IMR-90 (cell line): ENCODE measurements at regions not wholly inside any gene's neighbourhood (a gene's known extent, or its start where the extent isn't known, plus 50 kb on each side); places are given as distances from the start of the nearest gene placed in this dataset.

Experiments
- ATAC-seq: fragments of 200-7000 bp; cut with Tn5 transposase; 2 replicates; pipeline ENCODE4 v1.9.1; 2020; ENCODE audit warnings: low read depth, mild to moderate bottlenecking, moderate library complexity
- BruUV-seq: library from RNA; stranded (reverse); fragments of 400-500 nt; replicated peaks from 2 replicates; lab custom pipeline; 2021; lab: Mats Ljungman, UMichigan
- CTCF ChIA-PET: fragments of 300-600 bp; formaldehyde crosslinking; extraction: SDS; loops from one replicate; lab custom pipeline; 2021; ENCODE audit warnings: antibody characterized with exemption; lab: Yijun Ruan, JAX
- POLR2A ChIA-PET: fragments of 300-600 bp; sonication (Branson Sonifier 250); formaldehyde crosslinking; loops from one replicate; lab custom pipeline; 2022; ENCODE audit warnings: antibody characterized with exemption; ENCODE audit not compliant: unreplicated experiment; lab: Charles Lee
- DNase-seq: peaks from one replicate; pipeline ENCODE4 v3.0.0; 2013
- H2AFZ ChIP-seq: replicated peaks from 2 replicates; pipeline ENCODE3; 2013; ENCODE audit warnings: low read length, mild to moderate bottlenecking; ENCODE audit not compliant: poor library complexity
- H2AK5ac ChIP-seq: 2 replicates; pipeline ENCODE4 v1.6.1; 2013; ENCODE audit warnings: low read depth, low read length, inconsistent platforms
- H2AK9ac ChIP-seq: replicated peaks from 2 replicates; pipeline ENCODE3; 2013; ENCODE audit warnings: mild to moderate bottlenecking, low read depth, low read length, moderate library complexity; ENCODE audit not compliant: poor library complexity
- H2BK120ac ChIP-seq: 2 replicates; pipeline ENCODE4 v1.6.1; 2013; ENCODE audit warnings: low read depth, low read length, inconsistent platforms
- H2BK15ac ChIP-seq: 3 replicates; pipeline ENCODE4 v1.6.1; 2013; ENCODE audit warnings: low read depth, low read length, inconsistent platforms
- H2BK20ac ChIP-seq: 2 replicates; pipeline ENCODE4 v1.6.1; 2013; ENCODE audit warnings: low read depth, mild to moderate bottlenecking, inconsistent platforms, low read length, moderate library complexity
- H2BK5ac ChIP-seq: 2 replicates; pipeline ENCODE4 v1.6.1; 2013; ENCODE audit warnings: mild to moderate bottlenecking, low read depth, low read length, inconsistent platforms; ENCODE audit not compliant: poor library complexity, severe bottlenecking
- H3K14ac ChIP-seq: replicated peaks from 2 replicates; pipeline ENCODE4 v1.6.1; 2013; ENCODE audit warnings: low read depth, low read length, inconsistent platforms
- H3K18ac ChIP-seq: 2 replicates; pipeline ENCODE4 v1.6.1; 2013; ENCODE audit warnings: low read depth, low read length, control low read depth
- H3K23ac ChIP-seq: 2 replicates; pipeline ENCODE4 v1.6.1; 2013; ENCODE audit warnings: low read depth, low read length, inconsistent platforms
- H3K27ac ChIP-seq: 2 replicates; pipeline ENCODE4 v1.5.1; 2013; ENCODE audit warnings: mild to moderate bottlenecking, control low read depth, low read length; ENCODE audit not compliant: insufficient read depth
- H3K27me3 ChIP-seq: 2 replicates; pipeline ENCODE4 v1.6.1; 2013; ENCODE audit warnings: low read length; ENCODE audit not compliant: control insufficient read depth, insufficient read depth
- H3K36me3 ChIP-seq: 2 replicates; pipeline ENCODE4 v1.6.1; 2013; ENCODE audit warnings: low read length, mixed read lengths; ENCODE audit not compliant: control insufficient read depth, insufficient read depth
- H3K4ac ChIP-seq: 2 replicates; pipeline ENCODE4 v1.6.1; 2013; ENCODE audit warnings: low read depth, low read length, inconsistent platforms
- H3K4me1 ChIP-seq: 2 replicates; pipeline ENCODE4 v1.6.1; 2013; ENCODE audit warnings: low read length, mixed read lengths; ENCODE audit not compliant: control insufficient read depth, insufficient read depth
- H3K4me2 ChIP-seq: 2 replicates; pipeline ENCODE4 v1.6.1; 2013; ENCODE audit warnings: low read depth, mild to moderate bottlenecking, control low read depth, low read length, moderate library complexity
- H3K4me3 ChIP-seq: 2 replicates; pipeline ENCODE4 v1.5.1; 2013; ENCODE audit warnings: low read depth, mild to moderate bottlenecking, control low read depth, low read length, moderate library complexity; ENCODE audit not compliant: insufficient read depth
- H3K56ac ChIP-seq: 2 replicates; pipeline ENCODE4 v1.6.1; 2013; ENCODE audit warnings: low read length, inconsistent platforms; ENCODE audit not compliant: insufficient read depth; ENCODE audit errors: extremely low read depth
- H3K79me1 ChIP-seq, 2 experiments: 2 replicates each; pipeline ENCODE4 v1.6.1; 2013; ENCODE audit warnings: low read length in 2 of 2, inconsistent platforms in 1 of 2, low read depth in 1 of 2
- H3K9ac ChIP-seq: 2 replicates; pipeline ENCODE4 v1.6.1; 2013; ENCODE audit warnings: low read depth, low read length, control low read depth
- H3K9me1 ChIP-seq: 2 replicates; pipeline ENCODE4 v1.6.1; 2013; ENCODE audit warnings: low read length, inconsistent platforms; ENCODE audit not compliant: insufficient read depth
- H3K9me3 ChIP-seq: 2 replicates; pipeline ENCODE4 v1.6.1; 2013; ENCODE audit warnings: low read length; ENCODE audit not compliant: control insufficient read depth, insufficient read depth
- H4K20me1 ChIP-seq: 2 replicates; pipeline ENCODE4 v1.6.1; 2013; ENCODE audit warnings: low read length, inconsistent platforms; ENCODE audit not compliant: insufficient read depth
- H4K5ac ChIP-seq: 2 replicates; pipeline ENCODE4 v1.6.1; 2013; ENCODE audit warnings: mild to moderate bottlenecking, low read depth, low read length, control low read depth
- H4K8ac ChIP-seq, 2 experiments: 2 replicates each; pipeline ENCODE4 v1.6.1; 2013; ENCODE audit warnings: low read depth in 2 of 2, low read length in 2 of 2, control low read depth in 1 of 2, inconsistent platforms in 1 of 2
- H4K91ac ChIP-seq: 2 replicates; pipeline ENCODE4 v1.6.1; 2013; ENCODE audit warnings: low read depth, low read length, inconsistent platforms; ENCODE audit not compliant: insufficient read depth
- BHLHE40 ChIP-seq: fragments of 150-350 bp; IDR thresholded peaks from 2 replicates; pipeline ENCODE4 v1.6.1; 2016; ENCODE audit warnings: mild to moderate bottlenecking, low read depth, low read length
- CEBPB ChIP-seq: IDR thresholded peaks from 2 replicates; pipeline ENCODE4 v1.6.1; 2012; ENCODE audit warnings: low read depth, low read length, improper control_type of control experiment
- CHD1 ChIP-seq: IDR thresholded peaks from 2 replicates; pipeline ENCODE4 v1.6.1; 2012; ENCODE audit warnings: low read depth, low read length, improper control_type of control experiment
- FOS ChIP-seq: fragments of 150-350 bp; IDR thresholded peaks from 2 replicates; pipeline ENCODE4 v1.6.1; 2016; ENCODE audit warnings: low read depth, low read length
- MAFK ChIP-seq: IDR thresholded peaks from 2 replicates; pipeline ENCODE4 v1.6.1; 2012; ENCODE audit warnings: low read depth, low read length, improper control_type of control experiment
- MAZ ChIP-seq: IDR thresholded peaks from 2 replicates; pipeline ENCODE4 v1.6.1; 2012; ENCODE audit warnings: low read depth, mild to moderate bottlenecking, low read length, improper control_type of control experiment, moderate library complexity, borderline replicate concordance
- MXI1 ChIP-seq: IDR thresholded peaks from 2 replicates; pipeline ENCODE4 v1.6.1; 2012; ENCODE audit warnings: low read depth, mild to moderate bottlenecking, low read length, moderate library complexity, borderline replicate concordance
- NFE2L2 ChIP-seq: fragments of 150-350 bp; IDR thresholded peaks from 2 replicates; pipeline ENCODE4 v1.6.1; 2016; ENCODE audit warnings: low read depth, mild to moderate bottlenecking, low read length
- POLR2A ChIP-seq: IDR thresholded peaks from 2 replicates; pipeline ENCODE4 v1.6.1; 2012; ENCODE audit warnings: mild to moderate bottlenecking, low read depth, low read length
- RAD21 ChIP-seq: IDR thresholded peaks from 2 replicates; pipeline ENCODE4 v1.6.1; 2012; ENCODE audit warnings: low read length, improper control_type of control experiment
- RCOR1 ChIP-seq: IDR thresholded peaks from 2 replicates; pipeline ENCODE4 v1.6.1; 2012; ENCODE audit warnings: mild to moderate bottlenecking, low read length, improper control_type of control experiment; ENCODE audit not compliant: insufficient replicate concordance
- RFX5 ChIP-seq: IDR thresholded peaks from 2 replicates; pipeline ENCODE4 v1.8.0; 2012; ENCODE audit warnings: low read depth, mild to moderate bottlenecking, low read length, moderate library complexity
- SMC3 ChIP-seq: fragments of 150-350 bp; IDR thresholded peaks from 2 replicates; pipeline ENCODE4 v1.6.1; 2016; ENCODE audit warnings: low read depth, mild to moderate bottlenecking, antibody characterized with exemption, low read length, moderate library complexity
- whole genome bisulfite sequencing, 2 experiments: methylation state at CpG; one replicate each; pipeline versions ENCODE4 v1.1.5 to v1.1.7; 2013; ENCODE audit warnings: missing lambda C conversion rate in 2 of 2; ENCODE audit not compliant: insufficient read length in 1 of 2; ENCODE audit errors: extremely low coverage in 2 of 2; 5-methylcytosine and 5-hydroxymethylcytosine counted together
- dilution Hi-C: fragments of 300-500 bp; cut with HindIII; formaldehyde crosslinking; loops from one replicate; pipeline ENCODE4 v1.14.3; 2018; ENCODE audit warnings: low sequenced_read_pairs; ENCODE audit not compliant: unreplicated experiment
- in situ Hi-C: fragments of 300-500 bp; cut with MboI; formaldehyde crosslinking; loops from 3 replicates; pipeline ENCODE4 v1.14.3; 2019; ENCODE audit warnings: low sequenced_read_pairs, inconsistent platforms, mixed read lengths
- intact Hi-C: fragments of 100-400 bp; cut with micrococcal nuclease; formaldehyde crosslinking; loops from 2 replicates; pipeline ENCODE4 v1.10.0; 2022
- TF ChIP-seq, protein P1 (sequence below): conservative IDR thresholded peaks from 2 replicates; pipeline ENCODE4 v1.5.1; 2012; ENCODE audit warnings: mild to moderate bottlenecking, low read depth, low read length, improper control_type of control experiment
- TF ChIP-seq, protein P2 (sequence below): fragments of 150-350 bp; IDR thresholded peaks from 2 replicates; pipeline ENCODE4 v1.6.1; 2017; ENCODE audit warnings: mild to moderate bottlenecking, antibody characterized with exemption, low read length, low read depth
- TF ChIP-seq, protein P3 (sequence below): fragments of 150-350 bp; IDR thresholded peaks from 2 replicates; pipeline ENCODE4 v1.6.1; 2016; ENCODE audit warnings: low read depth, mild to moderate bottlenecking, low read length, moderate library complexity, borderline replicate concordance

DNA sequence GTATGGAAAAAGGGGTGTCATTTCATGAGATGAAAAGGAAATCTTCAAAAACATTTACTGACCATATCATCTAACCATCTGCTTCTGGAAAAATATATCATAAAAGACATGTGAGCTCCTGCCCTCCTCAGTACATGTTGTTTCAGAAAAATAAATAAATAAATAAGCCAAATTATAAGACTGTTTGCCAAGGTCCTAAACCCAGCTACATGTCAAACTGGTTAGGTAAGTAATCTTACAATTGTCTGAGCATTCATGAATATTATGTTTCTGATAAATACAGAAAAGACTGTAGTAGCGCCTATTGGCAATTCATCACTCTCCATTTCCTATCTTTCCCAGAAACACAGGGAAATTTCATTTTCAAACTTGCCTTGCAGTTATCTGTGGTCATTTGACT is 138.9 kb upstream of the SETBP1 start:
- Histone ChIP-seq H3K4me2 (no peak overlapping the region), H3K4me3 (no peak overlapping the region), H3K4ac (no peak overlapping the region), H4K8ac (no peak overlapping the region), H3K9me1 (no peaks in the 10 kb centered on the region), H3K56ac (no peak overlapping the region), H3K27ac (no peak overlapping the region), H3K9me3 (no peaks in the 10 kb centered on the region), H2BK20ac (no peak overlapping the region), H3K36me3 (no peaks in the 10 kb centered on the region), H2BK15ac (no peak overlapping the region), H4K91ac (no peak overlapping the region), H3K18ac (no peak overlapping the region), H2BK5ac (no peak overlapping the region), H3K4me1 (no peaks in the 10 kb centered on the region), H3K14ac (no peak overlapping the region), H2AK5ac (no peak overlapping the region), H4K5ac (no peak overlapping the region), H3K27me3 (no peaks in the 10 kb centered on the region; the same call in 1 of the 2 replicates), H3K23ac (no peak overlapping the region), H2BK120ac (no peak overlapping the region), H3K9ac (no peak overlapping the region), H3K79me1 (no peaks in the 10 kb centered on the region), H2AK9ac (no peak overlapping the region), H4K20me1 (no peaks in the 10 kb centered on the region), H2AFZ (no peak overlapping the region)
- DNase-seq (no peak), ATAC-seq (no peak)
- ChIA-PET CTCF (no interaction called here), POLR2A (no interaction called here)
- dilution Hi-C loops (no loop called here), intact Hi-C loops (no loop called here), in situ Hi-C loops (no loop called here)
- TF ChIP-seq, protein P1, sequence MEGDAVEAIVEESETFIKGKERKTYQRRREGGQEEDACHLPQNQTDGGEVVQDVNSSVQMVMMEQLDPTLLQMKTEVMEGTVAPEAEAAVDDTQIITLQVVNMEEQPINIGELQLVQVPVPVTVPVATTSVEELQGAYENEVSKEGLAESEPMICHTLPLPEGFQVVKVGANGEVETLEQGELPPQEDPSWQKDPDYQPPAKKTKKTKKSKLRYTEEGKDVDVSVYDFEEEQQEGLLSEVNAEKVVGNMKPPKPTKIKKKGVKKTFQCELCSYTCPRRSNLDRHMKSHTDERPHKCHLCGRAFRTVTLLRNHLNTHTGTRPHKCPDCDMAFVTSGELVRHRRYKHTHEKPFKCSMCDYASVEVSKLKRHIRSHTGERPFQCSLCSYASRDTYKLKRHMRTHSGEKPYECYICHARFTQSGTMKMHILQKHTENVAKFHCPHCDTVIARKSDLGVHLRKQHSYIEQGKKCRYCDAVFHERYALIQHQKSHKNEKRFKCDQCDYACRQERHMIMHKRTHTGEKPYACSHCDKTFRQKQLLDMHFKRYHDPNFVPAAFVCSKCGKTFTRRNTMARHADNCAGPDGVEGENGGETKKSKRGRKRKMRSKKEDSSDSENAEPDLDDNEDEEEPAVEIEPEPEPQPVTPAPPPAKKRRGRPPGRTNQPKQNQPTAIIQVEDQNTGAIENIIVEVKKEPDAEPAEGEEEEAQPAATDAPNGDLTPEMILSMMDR: no peak
- TF ChIP-seq MAFK (no peak), POLR2A (no peak), SMC3 (no peak), NFE2L2 (no peak), CEBPB (no peak), MAZ (no peak), RFX5 (no peak), FOS (no peak), RAD21 (no peak), MXI1 (no peak), RCOR1 (no peak), CHD1 (no peak), BHLHE40 (no peak)
- TF ChIP-seq, protein P2, sequence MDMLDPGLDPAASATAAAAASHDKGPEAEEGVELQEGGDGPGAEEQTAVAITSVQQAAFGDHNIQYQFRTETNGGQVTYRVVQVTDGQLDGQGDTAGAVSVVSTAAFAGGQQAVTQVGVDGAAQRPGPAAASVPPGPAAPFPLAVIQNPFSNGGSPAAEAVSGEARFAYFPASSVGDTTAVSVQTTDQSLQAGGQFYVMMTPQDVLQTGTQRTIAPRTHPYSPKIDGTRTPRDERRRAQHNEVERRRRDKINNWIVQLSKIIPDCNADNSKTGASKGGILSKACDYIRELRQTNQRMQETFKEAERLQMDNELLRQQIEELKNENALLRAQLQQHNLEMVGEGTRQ: no peak
- TF ChIP-seq, protein P3, sequence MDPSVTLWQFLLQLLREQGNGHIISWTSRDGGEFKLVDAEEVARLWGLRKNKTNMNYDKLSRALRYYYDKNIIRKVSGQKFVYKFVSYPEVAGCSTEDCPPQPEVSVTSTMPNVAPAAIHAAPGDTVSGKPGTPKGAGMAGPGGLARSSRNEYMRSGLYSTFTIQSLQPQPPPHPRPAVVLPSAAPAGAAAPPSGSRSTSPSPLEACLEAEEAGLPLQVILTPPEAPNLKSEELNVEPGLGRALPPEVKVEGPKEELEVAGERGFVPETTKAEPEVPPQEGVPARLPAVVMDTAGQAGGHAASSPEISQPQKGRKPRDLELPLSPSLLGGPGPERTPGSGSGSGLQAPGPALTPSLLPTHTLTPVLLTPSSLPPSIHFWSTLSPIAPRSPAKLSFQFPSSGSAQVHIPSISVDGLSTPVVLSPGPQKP: no peak
- WGBS, 2 experiments: no CpG with 5 or more reads among the region's 1 CpG
- BruUV-seq: no TSS peak
